ENCODE measurements at regions not wholly inside any gene's neighbourhood (a gene's known extent, or its start where the extent isn't known, plus 50 kb on each side); places are given as distances from the start of the nearest gene placed in this dataset.

GRCh38 chr2:226420646-226421045 lies 379.0 kb downstream of the IRS1 start:
- TF ChIP-seq EZH2 (IDR thresholded peaks at IDR 0.05; ENCODE audit: borderline replicate concordance, low read length) (no peak), CTCF (IDR thresholded peaks at IDR 0.05; ENCODE audit: low read length) (no peak)
- H3K4me3 ChIP-seq (ENCODE audit: low read depth, low read length, poor library complexity, severe bottlenecking) = no peak overlapping the region
- no peak overlapping the region for H3K9ac ChIP-seq (ENCODE audit: low read length)
- no peaks in the 10 kb centered on the region for H3K36me3 ChIP-seq (ENCODE audit: insufficient read depth, low read length)
- no peak overlapping the region for H3K27ac ChIP-seq (ENCODE audit: low read depth, low read length, poor library complexity, severe bottlenecking)
- no peaks in the 10 kb centered on the region for H3K9me3 ChIP-seq (ENCODE audit: low read length)
- no peaks in the 10 kb centered on the region for H3K4me1 ChIP-seq (ENCODE audit: insufficient read depth, low read length, severe bottlenecking)
- no peak overlapping the region for H2AFZ ChIP-seq (ENCODE audit: low read length)
- H3K79me2 ChIP-seq (ENCODE audit: insufficient read depth, low read length) = no peaks in the 10 kb centered on the region
- H3K4me2 ChIP-seq (ENCODE audit: low read length) = no peak overlapping the region
- no peaks in the 10 kb centered on the region for H3K9me2 ChIP-seq (ENCODE audit: low read depth, low read length)
- no peaks in the 10 kb centered on the region for H3K27me3 ChIP-seq (ENCODE audit: insufficient read depth, low read length)
- no peaks in the 10 kb centered on the region for H4K20me1 ChIP-seq (ENCODE audit: insufficient read depth, low read length)
- no peaks in the 10 kb centered on the region for H3F3A ChIP-seq (ENCODE audit: insufficient read depth, low read length)

- no peak overlapping the region for H3K9ac ChIP-seq (ENCODE audit: low read length)
- H2AFZ ChIP-seq (ENCODE audit: low read length) = no peak overlapping the region
- no peak for TF ChIP-seq CTCF (IDR thresholded peaks at IDR 0.05; ENCODE audit: low read length)
- TF ChIP-seq EZH2 (IDR thresholded peaks at IDR 0.05; ENCODE audit: borderline replicate concordance, low read length) = no peak
- H3K4me1 ChIP-seq (ENCODE audit: insufficient read depth, low read length, severe bottlenecking) = no peaks in the 10 kb centered on the region
- H3K27ac ChIP-seq (ENCODE audit: low read depth, low read length, poor library complexity, severe bottlenecking) = no peak overlapping the region
- H4K20me1 ChIP-seq (ENCODE audit: insufficient read depth, low read length) = no peaks in the 10 kb centered on the region
- no peaks in the 10 kb centered on the region for H3K9me2 ChIP-seq (ENCODE audit: low read depth, low read length)
- H3F3A ChIP-seq (ENCODE audit: insufficient read depth, low read length) = no peaks in the 10 kb centered on the region
- H3K27me3 ChIP-seq (ENCODE audit: insufficient read depth, low read length) = no peaks in the 10 kb centered on the region
- H3K79me2 ChIP-seq (ENCODE audit: insufficient read depth, low read length) = no peaks in the 10 kb centered on the region
- H3K4me3 ChIP-seq (ENCODE audit: low read depth, low read length, poor library complexity, severe bottlenecking) = no peak overlapping the region
- no peaks in the 10 kb centered on the region for H3K36me3 ChIP-seq (ENCODE audit: insufficient read depth, low read length)
- H3K4me2 ChIP-seq (ENCODE audit: low read length) = no peak overlapping the region
- H3K9me3 ChIP-seq (ENCODE audit: low read length) = no peaks in the 10 kb centered on the region
These were observed 381.1 kb downstream of the IRS1 start for GRCh38 chr2:226418521-226418920.

- no peak overlapping the region for H2AFZ ChIP-seq (ENCODE audit: low read length)
- TF ChIP-seq EZH2 (IDR thresholded peaks at IDR 0.05; ENCODE audit: borderline replicate concordance, low read length) (no peak), CTCF (IDR thresholded peaks at IDR 0.05; ENCODE audit: low read length) (no peak)
- no peaks in the 10 kb centered on the region for H3K79me2 ChIP-seq (ENCODE audit: insufficient read depth, low read length)
- H3K4me1 ChIP-seq (ENCODE audit: insufficient read depth, low read length, severe bottlenecking) = no peaks in the 10 kb centered on the region
- H3K4me2 ChIP-seq (ENCODE audit: low read length) = no peak overlapping the region
- no peak overlapping the region for H3K27ac ChIP-seq (ENCODE audit: low read depth, low read length, poor library complexity, severe bottlenecking)
- no peaks in the 10 kb centered on the region for H3K36me3 ChIP-seq (ENCODE audit: insufficient read depth, low read length)
- H3F3A ChIP-seq (ENCODE audit: insufficient read depth, low read length) = no peaks in the 10 kb centered on the region
- H3K4me3 ChIP-seq (ENCODE audit: low read depth, low read length, poor library complexity, severe bottlenecking) = no peak overlapping the region
- H3K27me3 ChIP-seq (ENCODE audit: insufficient read depth, low read length) = no peaks in the 10 kb centered on the region
- H3K9me2 ChIP-seq (ENCODE audit: low read depth, low read length) = no peaks in the 10 kb centered on the region
- no peaks in the 10 kb centered on the region for H3K9me3 ChIP-seq (ENCODE audit: low read length)
- H3K9ac ChIP-seq (ENCODE audit: low read length) = no peak overlapping the region
- H4K20me1 ChIP-seq (ENCODE audit: insufficient read depth, low read length) = no peaks in the 10 kb centered on the region
These were observed 385.3 kb downstream of the IRS1 start for GRCh38 chr2:226414335-226414734.

All from OCI-LY1 (cell line).